MCF 10A (cell line): ENCODE measurements at regions not wholly inside any gene's neighbourhood (a gene's known extent, or its start where the extent isn't known, plus 50 kb on each side); places are given as distances from the start of the nearest gene placed in this dataset.
A peak's percentile ranks its signal among the peaks of the same experiment; 100 is the strongest.

ENCODE experiments used
- BruUV-seq: library from RNA; stranded (reverse); fragments of 400-500 nt; replicated peaks from 2 replicates; lab custom pipeline; 2021; lab: Mats Ljungman, UMichigan
- CTCF ChIA-PET: fragments of 300-600 bp; sonication (Branson Sonifier 250); formaldehyde crosslinking; extraction: SDS; loops from one replicate; lab custom pipeline; 2021; ENCODE audit warnings: antibody characterized with exemption, inconsistent platforms; lab: Yijun Ruan, JAX
- POLR2A ChIA-PET: fragments of 300-600, 350-650 bp; sonication (Branson Sonifier 250); formaldehyde crosslinking; extraction: SDS; loops from one replicate; lab custom pipeline; 2020; ENCODE audit warnings: antibody characterized with exemption, inconsistent platforms; lab: Yijun Ruan, JAX
- DNase-seq: peaks from one replicate; pipeline ENCODE4 v3.0.0-alpha.2; 2018; ENCODE audit not compliant: unreplicated experiment
- H3K27ac Mint-ChIP-seq: one replicate; pipeline ENCODE4 v1.8.0; 2022; ENCODE audit warnings: mild to moderate bottlenecking, low read depth, mixed read lengths; ENCODE audit not compliant: unreplicated experiment
- H3K27me3 Mint-ChIP-seq: one replicate; pipeline ENCODE4 v1.8.0; 2022; ENCODE audit warnings: mixed read lengths; ENCODE audit not compliant: insufficient read depth, unreplicated experiment
- H3K36me3 Mint-ChIP-seq: one replicate; pipeline ENCODE4 v1.8.0; 2022; ENCODE audit warnings: mild to moderate bottlenecking, moderate library complexity, mixed read lengths; ENCODE audit not compliant: insufficient read depth, unreplicated experiment
- H3K4me1 Mint-ChIP-seq: one replicate; pipeline ENCODE4 v1.8.0; 2022; ENCODE audit warnings: mixed read lengths; ENCODE audit not compliant: insufficient read depth, unreplicated experiment
- H3K4me3 Mint-ChIP-seq: one replicate; pipeline ENCODE4 v1.8.0; 2022; ENCODE audit warnings: mild to moderate bottlenecking, moderate library complexity, mixed read lengths; ENCODE audit not compliant: unreplicated experiment
- H3K9me3 Mint-ChIP-seq: one replicate; pipeline ENCODE4 v1.8.0; 2022; ENCODE audit warnings: mixed read lengths; ENCODE audit not compliant: unreplicated experiment
- CTCF ChIP-seq: fragments of 200-600 bp; IDR thresholded peaks from one replicate; pipeline ENCODE4 v1.8.0; 2022; ENCODE audit warnings: antibody characterized with exemption, mild to moderate bottlenecking; ENCODE audit not compliant: unreplicated experiment
- intact Hi-C: fragments of 100-400 bp; cut with micrococcal nuclease; formaldehyde crosslinking; loops from 2 replicates; pipeline ENCODE4 v1.14.1; 2022

DNA sequence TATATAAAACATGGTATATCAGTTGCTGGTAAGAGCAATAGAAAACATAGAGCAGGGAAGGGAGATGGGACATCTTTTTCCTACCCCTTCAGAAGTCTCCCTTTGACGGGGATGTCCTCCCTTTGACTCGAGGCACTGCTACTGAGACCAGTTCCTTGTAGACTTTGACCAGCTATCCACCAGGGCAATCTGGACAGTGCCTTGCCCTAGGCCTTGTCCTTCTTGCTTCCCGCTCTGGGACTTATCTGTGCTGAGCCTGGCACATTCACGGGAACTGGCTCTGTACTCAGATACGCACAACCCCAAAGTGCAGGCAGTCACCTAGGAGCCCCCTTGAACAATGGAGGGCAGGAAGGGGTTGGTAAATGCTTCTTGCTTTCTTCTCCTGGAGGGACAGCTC is 116.6 kb upstream of the ANKH start:
- no peaks in the 10 kb centered on the region for H3K27me3 Mint-ChIP-seq
- ChIA-PET POLR2A (no interaction called here), CTCF (interaction anchor here (0.6 to 4.2 kb wide), 2 partner anchors 15 to 26 kb away, joined by 3 to 18 read pairs; no protein-coding TSS in a partner anchor)
- no peak overlapping the region for H3K4me3 Mint-ChIP-seq
- intact Hi-C loops: no loop called here
- no peak for TF ChIP-seq CTCF
- DNase-seq: no peak
- H3K36me3 Mint-ChIP-seq: no peaks in the 10 kb centered on the region
- H3K9me3 Mint-ChIP-seq: no peaks in the 10 kb centered on the region
- no peak overlapping the region for H3K27ac Mint-ChIP-seq
- H3K4me1 Mint-ChIP-seq: no peaks in the 10 kb centered on the region
- BruUV-seq: no TSS peak

GRCh38 chr5:14986413-14986812 is 114.8 kb upstream of the ANKH start:
- no peak overlapping the region for H3K4me3 Mint-ChIP-seq

DNA sequence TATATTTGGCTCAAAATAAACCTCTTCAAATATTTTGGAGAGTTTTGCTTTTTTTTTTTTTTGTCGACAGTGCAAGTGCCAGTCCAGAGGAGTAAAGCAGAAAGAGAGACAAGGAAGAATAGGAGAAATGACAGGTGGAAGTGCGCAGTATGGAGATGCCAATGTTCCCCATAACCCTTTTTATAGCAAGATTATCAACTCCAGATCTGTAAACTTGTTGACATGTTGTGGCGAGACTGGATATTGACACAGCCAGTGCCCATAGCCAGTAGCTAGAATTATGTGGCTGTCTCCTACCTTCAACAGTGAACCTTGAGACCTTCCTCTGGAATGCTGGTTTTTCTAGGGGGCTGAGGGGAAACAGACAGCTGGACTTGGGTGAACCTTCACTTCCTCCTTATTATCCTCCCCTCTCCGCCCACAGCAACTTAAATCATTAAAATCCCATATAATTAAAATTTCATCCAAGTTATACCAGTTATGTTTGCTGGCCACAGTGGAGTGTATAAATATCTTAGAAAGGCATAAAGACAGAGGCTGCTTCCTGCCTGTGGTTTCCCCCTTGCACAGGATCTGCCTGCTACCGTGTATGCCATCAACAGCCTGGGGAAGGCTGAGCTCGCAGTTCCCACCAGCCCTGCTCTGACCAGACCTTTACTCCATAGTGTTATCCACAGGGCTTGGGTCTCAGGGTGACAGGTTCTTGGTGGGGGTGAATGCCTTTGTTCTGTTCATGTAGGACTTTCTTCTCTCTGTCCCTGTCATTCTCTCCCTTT is 112.3 kb upstream of the ANKH start:
- Mint-ChIP-seq H3K4me3 (no peak overlapping the region), H3K36me3 (no peaks in the 10 kb centered on the region), H3K27ac (no peak overlapping the region), H3K4me1 (peaks cover 11% of the 10 kb centered on the region), H3K27me3 (no peaks in the 10 kb centered on the region), H3K9me3 (peaks cover 5% of the 10 kb centered on the region)
- no TSS peak for BruUV-seq
- no peak for DNase-seq
- no peak for TF ChIP-seq CTCF
- intact Hi-C loops: no loop called here
- CTCF ChIA-PET: interaction anchor here (0.5 to 4.2 kb wide), 3 partner anchors 8 to 258 kb away, joined by 3 to 18 read pairs (median 3); no protein-coding TSS in a partner anchor
- POLR2A ChIA-PET: interaction anchor here (0.7 kb wide), 1 partner anchor 39 kb away, joined by 3 read pairs; no protein-coding TSS in a partner anchor

More at GRCh38 chr5:14986413-14986812, 114.8 kb upstream of the ANKH start:
- CTCF ChIA-PET: interaction anchor here (0.5 to 4.2 kb wide), 5 partner anchors 10 to 879 kb away, joined by 3 to 18 read pairs (median 3); no protein-coding TSS in a partner anchor
- TF ChIP-seq CTCF: no peak
- Mint-ChIP-seq H3K36me3 (no peaks in the 10 kb centered on the region), H3K27me3 (no peaks in the 10 kb centered on the region), H3K27ac (no peak overlapping the region), H3K9me3 (no peaks in the 10 kb centered on the region), H3K4me1 (no peaks in the 10 kb centered on the region)
- DNase-seq: no peak
- POLR2A ChIA-PET: interaction anchor here (0.6 kb wide), 2 partner anchors 27 to 134 kb away, joined by 3 to 5 read pairs; no protein-coding TSS in a partner anchor
- intact Hi-C loops: no loop called here
- BruUV-seq: no TSS peak

DNA sequence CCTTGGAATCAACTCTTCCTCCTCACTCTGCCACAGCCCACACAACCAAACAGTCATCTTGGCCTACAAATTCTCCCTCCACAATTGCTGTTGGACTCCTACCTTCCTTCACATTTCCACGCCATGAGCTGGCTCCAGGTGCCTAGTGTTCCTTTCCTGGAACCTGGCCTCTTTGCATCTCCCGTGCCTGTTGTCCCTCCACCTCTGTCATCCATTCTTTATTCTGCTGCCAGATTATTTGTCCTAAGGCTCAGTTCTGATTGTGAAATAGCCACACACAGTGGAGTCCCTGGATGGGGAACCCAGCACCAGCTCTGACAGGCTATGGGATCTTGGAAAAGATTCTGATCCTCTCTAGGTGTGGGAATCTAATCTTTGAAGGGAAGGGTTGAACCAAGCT is 109.1 kb upstream of the ANKH start:
- peaks cover 11% of the 10 kb centered on the region for H3K4me1 Mint-ChIP-seq
- peaks cover 5% of the 10 kb centered on the region for H3K9me3 Mint-ChIP-seq
- H3K27ac Mint-ChIP-seq: peak overlapping the region; percentile 32
- BruUV-seq: no TSS peak
- H3K4me3 Mint-ChIP-seq: no peak overlapping the region
- TF ChIP-seq CTCF: no peak
- no peaks in the 10 kb centered on the region for H3K36me3 Mint-ChIP-seq
- POLR2A ChIA-PET: interaction anchor here (0.9 to 1.5 kb wide), 2 partner anchors 12 to 22 kb away, joined by 3 read pairs; no protein-coding TSS in a partner anchor
- CTCF ChIA-PET: interaction anchor here (1.4 to 1.5 kb wide), 3 partner anchors 22 to 23 kb away, joined by 5 to 8 read pairs (median 7); no protein-coding TSS in a partner anchor
- no peaks in the 10 kb centered on the region for H3K27me3 Mint-ChIP-seq
- peak; percentile 47 for DNase-seq
- intact Hi-C loops: no loop called here
